Head of caudate nucleus (tissue), 42 donors: ENCODE measurements at regions not wholly inside any gene's neighbourhood (a gene's known extent, or its start where the extent isn't known, plus 50 kb on each side); places are given as distances from the start of the nearest gene placed in this dataset.

Experiments
- DNase-seq, 42 donors: peaks; one replicate each; pipeline versions ENCODE4 v3.0.0 to v3.0.0-alpha.2; 2020 to 2021; ENCODE audit warnings: mixed read lengths in 7 of 42
- intact Hi-C: fragments of 100-400 bp; cut with DNase I; formaldehyde crosslinking; loops from one replicate; pipeline ENCODE4 v1.15.0; 2022

DNA sequence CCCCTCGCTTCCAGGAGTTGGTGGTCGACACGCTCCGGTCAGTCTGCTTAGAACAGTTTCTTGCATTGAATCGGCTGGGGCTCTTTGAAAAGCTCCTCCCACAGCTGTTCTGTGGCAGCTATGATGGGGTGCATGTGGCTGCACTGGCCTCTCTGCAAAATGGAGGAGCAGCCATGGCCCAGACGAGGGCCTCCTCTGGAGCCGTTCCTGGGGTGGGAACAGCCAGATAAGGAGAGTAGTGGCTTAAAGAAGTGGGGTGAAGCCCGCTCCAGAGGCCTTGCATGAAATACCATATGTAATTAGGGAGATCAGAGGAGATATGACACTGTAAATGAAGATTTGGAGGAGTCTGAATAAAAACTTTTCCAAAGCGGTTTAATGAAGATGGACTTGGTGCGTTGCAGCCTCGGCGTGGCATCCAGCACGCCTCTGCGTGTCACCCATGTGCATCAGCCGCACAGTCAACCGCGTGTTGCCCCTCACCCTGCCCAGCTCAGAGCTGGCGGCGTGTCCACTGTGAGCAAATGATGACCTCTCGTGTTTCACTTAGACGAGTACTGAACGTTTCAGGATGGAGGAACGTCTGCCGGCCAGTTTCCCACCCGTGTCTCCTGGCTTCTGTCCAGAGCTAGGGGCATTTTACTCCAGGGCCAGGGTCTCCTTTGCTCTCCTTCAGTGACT, 199.2 kb downstream of the TEX29 start:
- DNase-seq: peak in 5 of 42 donors; percentile 1 to 36 (median 13)
- intact Hi-C loops: no loop called here

DNA sequence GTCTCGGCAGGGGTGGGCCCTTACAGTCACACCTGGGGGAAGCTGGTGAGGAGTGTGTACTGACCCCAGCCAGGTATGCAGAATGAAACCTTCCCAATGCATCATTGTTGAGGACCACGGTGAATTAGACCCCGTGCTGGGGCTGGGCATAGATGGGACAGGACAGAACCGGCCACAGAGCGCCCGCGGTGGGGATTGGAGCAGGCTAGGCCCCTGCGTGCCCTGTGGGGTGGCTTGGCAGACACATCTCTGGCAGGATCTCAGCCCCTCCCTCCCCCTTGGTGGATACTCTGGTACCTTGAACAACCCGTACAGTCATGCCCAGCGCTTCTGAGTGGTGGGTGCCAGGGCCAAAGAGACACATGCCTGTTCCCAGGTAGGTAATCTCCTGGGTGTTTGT, 200.6 kb downstream of the TEX29 start:
- intact Hi-C loops: no loop called here
- peak in 4 of 42 donors; percentile 3 to 29 (median 14) for DNase-seq

DNA sequence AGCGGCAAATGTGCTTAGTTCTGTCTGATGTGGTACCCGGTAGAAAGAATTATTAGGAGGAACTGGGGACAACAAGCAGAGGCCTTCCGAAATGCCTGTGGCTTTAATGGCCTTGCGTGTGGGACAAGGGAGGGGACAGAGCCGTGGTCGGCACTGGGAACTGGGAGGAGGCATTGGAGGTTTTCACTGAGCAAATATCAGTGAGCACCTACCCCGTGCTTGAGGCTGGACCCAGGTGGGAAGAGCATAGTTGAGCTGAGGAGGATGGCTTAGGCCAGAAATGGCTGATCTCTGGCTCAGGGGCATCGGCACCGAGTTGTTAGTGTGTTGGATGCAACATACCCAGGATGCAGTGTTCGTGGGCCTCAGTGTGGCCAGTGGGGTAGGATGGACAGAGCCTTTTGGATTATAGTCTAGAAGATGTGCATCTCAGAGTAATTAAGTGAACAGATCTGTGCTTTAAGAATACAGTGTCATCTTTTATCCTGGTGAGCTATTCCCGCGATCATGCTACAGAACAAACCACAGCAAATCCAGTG, 201.3 kb downstream of the TEX29 start:
- intact Hi-C loops: no loop called here
- peak in 2 of 42 donors; percentile 6 to 10 for DNase-seq

DNA sequence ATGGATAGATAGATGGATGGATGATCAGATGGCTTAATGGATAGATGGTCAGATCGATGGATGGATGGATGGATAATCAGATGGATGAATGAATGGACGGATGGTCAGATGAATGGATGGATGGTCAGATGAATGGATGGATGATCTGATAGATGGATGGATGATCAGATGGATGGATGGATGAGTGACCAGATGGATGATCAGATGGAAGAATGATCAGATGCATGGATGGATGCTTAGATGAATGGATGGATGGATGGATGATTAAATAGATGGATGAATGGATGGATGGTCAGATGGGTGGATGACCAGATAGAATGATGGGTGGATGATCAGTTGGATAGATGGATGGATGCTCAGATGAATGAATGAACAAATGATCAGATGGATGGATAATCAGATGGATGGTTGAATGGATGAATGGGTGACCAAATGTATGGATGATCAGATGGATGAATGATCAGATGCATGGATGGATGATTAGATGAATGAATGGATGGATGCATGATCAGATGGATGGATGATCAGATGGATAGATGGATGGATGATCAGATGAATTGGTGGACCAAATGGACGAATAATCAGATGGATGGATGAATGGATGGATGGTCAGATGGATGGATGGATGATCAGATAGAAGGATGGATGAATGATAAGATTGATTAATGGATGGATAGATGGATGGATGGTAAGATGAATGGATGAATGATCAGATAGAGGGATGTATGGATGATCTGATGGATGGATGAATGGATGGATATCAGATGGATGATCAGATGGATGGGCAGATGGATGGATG, 205.1 kb downstream of the TEX29 start:
- no peak for DNase-seq
- intact Hi-C loops: no loop called here

DNA sequence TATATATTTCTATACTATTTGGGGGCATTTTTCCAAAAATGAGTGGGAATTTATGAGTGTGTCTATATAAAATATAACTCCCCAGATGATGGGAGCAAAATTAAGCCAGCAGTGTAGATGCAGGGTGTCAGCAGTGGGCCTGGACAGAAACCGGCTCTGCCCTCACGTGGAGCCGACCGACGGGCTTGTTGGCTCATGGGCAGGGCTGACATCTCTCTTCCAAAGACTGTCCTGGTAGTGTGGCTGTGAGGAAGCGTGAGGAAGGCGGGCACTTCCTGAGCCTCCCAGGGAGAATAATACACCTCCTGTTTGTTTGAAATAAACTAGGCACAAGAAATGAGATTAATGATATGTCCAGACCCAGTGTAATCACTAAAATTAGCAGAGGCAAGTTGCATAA, 206.5 kb downstream of the TEX29 start:
- DNase-seq: peak in 1 of 42 donors; percentile 39
- intact Hi-C loops: no loop called here

DNA sequence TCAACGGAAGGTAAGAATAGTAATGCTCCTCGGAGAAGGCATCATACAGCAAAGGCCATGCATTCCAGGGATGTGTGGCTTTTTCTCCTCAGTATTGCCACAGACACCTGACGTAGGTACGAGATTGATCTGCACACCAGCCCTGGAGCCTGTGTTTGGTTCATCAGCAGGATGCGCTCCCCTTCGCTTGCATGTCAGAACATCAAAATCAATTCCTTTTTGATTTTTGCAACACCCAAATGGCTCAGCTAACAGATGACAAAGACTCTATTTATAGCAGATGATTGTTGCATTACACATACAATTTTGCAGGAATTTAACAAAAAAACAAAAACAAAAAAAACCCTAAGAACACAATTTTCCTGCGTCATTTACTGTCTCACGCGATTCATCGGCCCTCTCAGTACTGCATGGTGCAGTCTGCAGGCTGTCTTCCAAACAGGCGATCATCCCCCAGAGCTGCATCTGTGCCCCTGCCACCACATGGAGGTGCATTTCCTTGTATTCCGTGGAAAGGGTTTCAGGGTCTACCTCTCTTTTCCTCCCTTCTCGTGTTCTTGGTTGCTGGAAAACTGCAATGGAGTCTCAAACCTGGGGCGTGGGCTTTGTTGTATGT, 207.3 kb downstream of the TEX29 start:
- DNase-seq: peak in 1 of 42 donors; percentile 35

DNA sequence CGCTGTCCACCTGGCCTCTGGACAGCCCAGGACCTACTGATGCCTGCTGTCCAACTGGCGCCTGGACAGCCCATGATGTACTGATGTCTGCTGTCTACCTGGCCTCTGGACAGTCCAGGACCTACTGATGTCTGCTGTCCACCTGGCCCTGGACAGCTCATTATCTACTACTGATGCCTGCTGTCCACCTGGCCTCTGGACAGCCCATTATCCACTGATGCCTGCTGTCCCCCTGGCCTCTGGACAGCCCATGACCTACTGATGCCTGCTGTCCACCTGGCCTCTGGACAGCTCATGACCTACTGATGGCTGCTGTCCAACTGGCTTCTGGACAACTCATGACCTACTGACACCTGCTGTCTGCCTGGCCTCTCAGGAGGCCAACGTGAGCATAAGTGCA, 208.1 kb downstream of the TEX29 start:
- intact Hi-C loops: no loop called here
- DNase-seq: no peak

More for the DNA sequence above, 207.3 kb downstream of the TEX29 start:
- intact Hi-C loops: no loop called here

DNA sequence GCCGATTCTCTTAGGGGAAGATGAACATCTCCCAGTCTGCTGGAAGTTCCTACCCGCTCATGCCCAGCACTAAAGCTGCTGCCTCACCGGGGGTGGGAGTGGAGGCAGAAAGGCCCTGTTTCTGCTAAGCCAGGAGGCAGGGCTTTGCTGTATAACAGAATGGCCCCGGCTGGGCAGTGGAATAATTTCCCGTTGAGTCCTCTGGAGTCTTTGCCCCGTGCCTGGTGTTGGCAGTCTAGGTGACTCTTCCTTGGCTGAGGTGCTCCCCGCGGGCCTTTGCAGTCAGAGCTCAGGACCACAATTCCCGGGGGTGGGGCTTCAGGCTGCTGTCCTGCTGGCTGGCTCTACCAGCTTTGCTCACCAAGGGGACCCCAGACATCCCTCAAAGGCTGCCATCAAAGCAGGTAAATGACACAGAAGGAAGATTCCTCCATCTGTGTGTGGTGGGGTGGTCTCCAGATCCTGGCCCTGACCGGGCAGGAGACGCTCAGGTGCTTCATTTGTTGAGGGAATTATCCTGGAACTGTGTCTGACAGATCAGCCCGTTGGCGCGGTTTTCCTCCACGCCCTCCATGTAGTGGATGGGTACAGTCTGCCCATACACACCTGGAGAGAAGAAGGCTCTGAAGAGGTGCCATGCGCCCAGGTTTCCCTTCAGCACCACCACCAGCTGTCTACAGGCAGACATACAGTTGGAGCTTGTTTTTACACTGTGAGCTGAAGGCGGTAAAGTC, 209.9 kb downstream of the TEX29 start:
- no peak for DNase-seq
- intact Hi-C loops: no loop called here

DNA sequence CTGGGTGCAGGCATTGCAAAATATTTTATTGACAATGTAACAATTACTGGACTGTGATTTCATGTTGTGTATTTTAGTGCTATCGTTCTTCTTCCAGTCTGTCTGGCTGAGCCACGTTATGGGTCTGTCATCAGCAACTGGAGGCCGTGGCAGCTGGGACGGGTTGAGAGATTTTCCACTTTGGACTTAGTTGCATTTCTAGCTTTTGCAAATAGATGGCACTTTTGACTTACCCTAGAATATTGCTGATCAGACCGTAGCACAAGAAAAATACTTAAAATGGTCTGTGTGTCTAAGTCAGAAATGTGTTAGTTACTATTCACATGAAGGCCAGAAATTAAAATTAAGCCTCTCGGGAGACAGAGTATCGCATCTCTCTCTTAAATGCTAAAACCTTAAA, 211.1 kb downstream of the TEX29 start:
- peak in 40 of 42 donors; percentile 19 to 80 (median 48) for DNase-seq
- intact Hi-C loops: no loop called here

DNA sequence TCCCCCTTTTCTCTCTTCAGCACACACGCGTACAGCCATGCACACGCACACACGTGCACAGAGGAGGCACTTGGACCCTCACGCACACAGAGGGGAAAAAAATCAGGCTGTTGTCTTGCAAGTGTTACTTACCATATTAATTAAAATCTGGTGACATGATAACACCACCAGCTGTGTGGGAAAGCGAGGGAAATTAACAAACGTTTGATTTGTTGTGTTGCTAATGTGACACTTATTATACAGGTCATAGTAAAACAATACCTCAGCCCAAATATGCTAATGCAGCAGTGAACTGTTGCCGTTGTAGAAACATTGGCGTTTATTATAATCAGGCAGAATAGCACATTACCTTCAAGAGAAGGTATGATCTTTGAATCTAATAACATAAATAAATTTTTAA, 211.7 kb downstream of the TEX29 start:
- intact Hi-C loops: no loop called here
- no peak for DNase-seq

DNA sequence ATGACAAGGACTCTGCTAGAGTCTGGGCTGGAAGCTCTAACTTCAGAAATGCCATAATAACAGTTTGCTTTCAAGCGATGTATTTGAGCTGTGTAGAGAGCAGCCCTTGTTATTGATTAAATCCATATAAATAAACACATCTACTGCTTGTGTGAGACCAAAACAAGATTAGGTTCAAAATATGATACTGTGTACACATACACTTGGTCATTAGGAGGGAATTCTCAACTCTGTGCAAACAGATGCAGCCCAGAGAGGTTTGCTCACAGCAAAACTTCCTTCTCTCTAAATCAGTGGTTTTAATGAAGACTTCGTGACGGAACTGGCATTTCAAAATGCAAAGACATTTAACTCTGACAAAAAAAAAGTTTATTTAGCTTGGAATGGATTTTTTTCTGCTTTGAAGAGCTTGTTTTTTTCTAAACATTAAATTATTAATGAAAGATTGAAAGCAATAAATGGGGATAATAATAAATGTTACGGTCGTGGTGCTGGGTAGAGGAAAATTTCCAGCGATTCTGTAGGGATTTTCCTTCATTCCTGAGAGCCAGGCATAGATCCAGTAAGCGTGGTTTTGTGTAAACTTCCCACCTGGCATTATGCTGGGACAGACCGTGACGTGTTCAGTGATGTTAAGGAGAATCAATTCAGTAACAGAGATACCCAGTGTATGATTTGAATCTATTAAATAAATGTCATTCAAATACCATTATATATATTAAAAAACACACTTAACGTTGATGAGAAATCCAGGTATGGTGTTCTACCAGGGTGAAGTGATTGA, 213.7 kb downstream of the TEX29 start:
- intact Hi-C loops: no loop called here
- no peak for DNase-seq

DNA sequence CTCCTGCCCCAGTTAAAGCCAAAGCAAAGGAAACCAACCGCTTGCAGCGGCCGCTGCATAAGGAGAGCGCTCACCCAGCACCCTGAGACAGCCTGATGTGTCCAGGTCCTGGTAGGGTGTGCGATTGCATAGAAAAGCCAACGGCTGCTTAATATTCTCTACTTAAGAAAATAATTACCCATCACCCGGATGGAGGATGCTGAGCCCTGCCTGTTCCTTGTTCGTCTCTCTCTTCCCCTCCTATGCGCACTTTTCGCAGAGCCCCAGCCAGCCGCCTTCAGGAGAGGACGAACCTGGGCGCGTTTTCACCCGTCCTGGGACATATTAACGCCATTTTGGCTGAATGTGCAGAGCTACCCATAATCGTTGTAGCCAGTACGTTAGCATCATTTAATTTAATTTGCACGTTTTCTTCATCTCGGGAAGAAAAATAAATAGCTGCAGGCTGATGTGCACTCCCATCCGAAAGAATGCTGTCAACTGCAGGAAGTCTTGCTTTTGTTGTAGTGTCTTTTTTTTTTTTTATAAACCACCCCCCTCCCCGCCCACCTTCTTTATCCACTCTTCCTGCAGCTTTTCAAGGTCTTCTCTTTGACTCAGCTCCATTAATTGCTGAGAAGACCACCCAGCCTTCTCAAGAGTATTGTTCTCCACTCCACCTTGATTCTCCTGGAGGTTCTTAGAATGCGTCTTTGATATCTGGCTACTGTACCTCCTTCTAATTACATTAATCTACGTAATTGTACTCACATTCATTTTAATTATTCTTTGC, 214.5 kb downstream of the TEX29 start:
- intact Hi-C loops: no loop called here
- peak in 1 of 42 donors; percentile 39 for DNase-seq

DNA sequence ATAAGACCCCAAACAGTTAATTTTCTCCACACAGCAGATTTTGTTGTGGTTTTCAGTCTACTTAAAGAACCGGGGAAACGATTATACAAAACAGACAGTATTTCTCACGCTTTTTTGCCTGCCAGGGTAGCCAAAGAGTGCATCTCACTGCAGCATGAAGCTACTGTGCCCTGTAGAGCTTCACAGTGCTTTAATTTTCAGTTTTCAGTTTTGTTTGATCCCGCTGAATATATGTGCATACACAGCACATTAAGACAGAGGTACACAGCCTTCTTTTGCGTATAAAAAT, 215.0 kb downstream of the TEX29 start:
- intact Hi-C loops: no loop called here
- no peak for DNase-seq

DNA sequence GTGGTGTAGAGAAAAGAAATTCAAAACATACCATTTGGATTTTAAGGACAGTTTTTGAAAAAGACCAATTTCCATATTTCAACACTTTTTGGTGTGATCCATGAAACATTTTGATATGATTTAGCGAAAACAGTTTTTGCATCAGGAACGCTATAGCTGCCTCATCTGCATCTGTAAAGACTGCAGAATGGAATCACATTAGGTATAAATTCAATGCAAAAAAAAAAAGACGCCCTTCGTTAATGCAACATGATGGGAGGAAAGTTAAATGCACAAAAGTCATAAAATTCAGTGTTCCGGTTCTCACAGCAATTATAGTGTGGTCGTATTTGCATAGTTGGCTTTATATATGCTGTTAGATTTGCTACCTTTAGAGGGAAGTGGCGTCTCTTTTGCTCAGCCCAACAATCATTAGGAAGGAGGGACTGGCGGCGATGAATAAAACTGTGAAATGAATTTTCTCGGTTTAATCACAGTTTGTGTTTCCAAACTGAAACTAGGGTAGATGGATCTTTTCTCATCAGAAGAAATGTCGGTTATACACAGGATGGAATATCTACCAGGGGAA, 215.7 kb downstream of the TEX29 start:
- DNase-seq: no peak
- intact Hi-C loops: no loop called here

DNA sequence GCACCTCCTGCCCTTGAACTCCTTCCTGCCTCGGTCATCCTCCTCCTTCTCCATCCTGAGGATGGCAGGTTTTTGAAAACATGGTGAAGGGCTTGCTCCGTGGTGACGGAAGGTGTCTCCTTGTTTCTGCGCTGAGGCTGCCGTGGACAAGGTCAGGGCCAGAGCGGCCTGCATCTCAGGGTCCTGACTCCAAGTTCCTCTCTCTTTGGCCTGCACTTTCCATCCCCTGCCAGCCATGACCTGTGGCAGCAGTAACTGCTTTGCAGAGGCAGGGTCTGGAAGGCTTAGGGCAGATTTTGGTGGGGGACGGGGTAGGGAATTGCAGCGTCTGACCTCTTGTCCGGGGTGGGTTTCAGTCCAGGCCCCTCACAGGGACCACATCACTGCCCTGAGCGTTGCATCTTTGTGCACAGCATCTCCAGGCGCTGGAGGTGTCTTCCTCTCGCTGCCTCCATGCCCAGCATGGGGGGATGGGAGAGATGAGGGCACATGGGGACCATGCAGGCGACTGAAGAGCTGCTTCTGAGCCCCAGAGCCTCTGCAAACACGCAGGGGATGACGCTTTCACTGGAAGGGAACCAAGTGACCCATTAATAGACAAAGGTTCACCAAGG, 216.8 kb downstream of the TEX29 start:
- DNase-seq: peak in 1 of 42 donors; percentile 27
- intact Hi-C loops: no loop called here

DNA sequence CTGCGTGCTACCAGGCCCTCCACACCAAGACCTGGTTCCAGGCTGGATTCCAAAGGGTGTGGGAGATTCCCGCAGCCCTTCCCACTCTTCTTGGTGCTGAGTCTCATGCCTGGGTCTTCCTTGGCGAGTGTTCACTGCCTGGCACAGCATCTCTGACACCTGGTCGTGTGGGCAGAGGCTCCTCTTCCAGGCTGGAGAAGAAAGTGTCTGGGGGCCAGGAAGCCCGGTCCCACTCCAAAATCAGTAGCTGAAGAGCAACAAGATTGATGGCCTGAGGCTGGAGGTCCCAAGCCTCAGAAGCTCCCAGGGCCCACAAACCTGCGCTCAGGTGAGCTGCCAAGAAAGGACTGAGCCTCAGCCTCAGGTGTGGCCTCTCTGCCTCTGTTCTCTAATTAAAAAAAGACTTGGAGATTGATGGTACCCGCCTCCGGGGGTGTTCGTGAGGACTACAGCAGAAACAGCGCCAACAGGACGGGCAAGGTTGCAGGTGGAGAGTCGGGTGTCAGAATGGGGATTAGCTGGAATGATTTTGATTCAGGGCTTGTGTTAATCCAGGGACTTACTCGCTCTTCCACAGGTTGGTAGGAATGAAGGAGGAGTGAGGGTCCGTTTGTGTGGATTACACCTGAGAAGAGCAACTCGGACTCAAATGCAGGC, 217.5 kb downstream of the TEX29 start:
- intact Hi-C loops: no loop called here

DNA sequence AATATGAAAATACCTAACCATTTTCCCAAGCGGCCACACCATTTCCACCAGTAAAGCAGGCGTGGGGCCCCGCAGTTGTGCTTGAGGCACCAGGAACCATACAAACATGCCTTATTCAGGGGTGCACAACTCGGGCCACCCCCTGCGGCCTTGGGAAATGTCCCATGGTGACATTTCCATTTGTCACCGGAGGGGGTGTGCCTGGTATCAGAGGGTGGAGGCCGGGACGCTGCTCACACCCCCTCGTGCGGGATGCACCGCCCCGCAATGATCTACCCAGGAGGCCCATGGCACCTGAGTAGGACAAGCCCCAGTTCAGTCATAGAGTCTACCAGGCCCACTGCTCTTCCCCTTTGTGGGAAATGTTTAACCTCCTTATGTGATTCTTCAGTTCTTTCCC, 218.8 kb downstream of the TEX29 start:
- DNase-seq: peak in 1 of 42 donors; percentile 32
- intact Hi-C loops: no loop called here

More for the DNA sequence above, 217.5 kb downstream of the TEX29 start:
- DNase-seq: peak in 1 of 42 donors; percentile 31
